ENCODE measurements at regions not wholly inside any gene's neighbourhood (a gene's known extent, or its start where the extent isn't known, plus 50 kb on each side); places are given as distances from the start of the nearest gene placed in this dataset.
"Not testable (repeated sequence)": the region's sequence is repeated elsewhere in the genome, so short reads cannot be mapped to it uniquely, and the experiment has no call there.

DNA sequence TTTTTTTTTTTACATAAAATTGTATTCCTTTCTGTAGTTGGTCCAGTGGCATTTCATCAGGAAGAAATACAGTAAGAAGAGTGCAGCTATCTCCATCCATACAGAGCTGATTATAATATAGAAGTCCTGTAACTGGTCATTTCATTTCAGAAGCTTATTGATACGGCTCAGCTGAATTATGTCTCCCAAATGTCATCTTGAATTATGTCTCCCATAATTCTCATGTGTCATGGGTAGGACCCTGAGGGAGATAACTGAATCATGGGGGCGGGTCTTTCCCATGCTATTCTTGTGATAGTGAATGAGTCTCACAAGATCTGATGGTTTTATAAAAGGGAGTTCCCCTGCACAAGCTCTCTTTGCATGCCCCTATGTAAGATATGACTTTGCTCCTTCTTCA is 492.9 kb downstream of the CHSY3 start:
- no peaks in the 10 kb centered on the region for H3K4me1 ChIP-seq (ENCODE audit: control insufficient read depth in 2 of 2, insufficient read depth in 2 of 2, low read length in 1 of 2)
- H3K27ac ChIP-seq (ENCODE audit: low read depth in 2 of 2, low read length in 1 of 2): no peak overlapping the region
- H3K36me3 ChIP-seq (ENCODE audit: control insufficient read depth in 2 of 2, insufficient read depth in 2 of 2, low read length in 1 of 2): no peaks in the 10 kb centered on the region
- 91 to 92% methylated on average over 2 of the region's 2 CpGs for WGBS, 2 donors
- no peaks in the 10 kb centered on the region for H3K9me3 ChIP-seq (ENCODE audit: control insufficient read depth in 2 of 2, insufficient read depth in 1 of 2, low read depth in 1 of 2, low read length in 1 of 2)
- no peaks in the 10 kb centered on the region for H3K27me3 ChIP-seq (ENCODE audit: control insufficient read depth in 1 of 2, insufficient read depth in 2 of 2, low read length in 2 of 2)
- H3K4me3 ChIP-seq (ENCODE audit: low read depth in 1 of 2, low read length in 2 of 2): no peak overlapping the region

DNA sequence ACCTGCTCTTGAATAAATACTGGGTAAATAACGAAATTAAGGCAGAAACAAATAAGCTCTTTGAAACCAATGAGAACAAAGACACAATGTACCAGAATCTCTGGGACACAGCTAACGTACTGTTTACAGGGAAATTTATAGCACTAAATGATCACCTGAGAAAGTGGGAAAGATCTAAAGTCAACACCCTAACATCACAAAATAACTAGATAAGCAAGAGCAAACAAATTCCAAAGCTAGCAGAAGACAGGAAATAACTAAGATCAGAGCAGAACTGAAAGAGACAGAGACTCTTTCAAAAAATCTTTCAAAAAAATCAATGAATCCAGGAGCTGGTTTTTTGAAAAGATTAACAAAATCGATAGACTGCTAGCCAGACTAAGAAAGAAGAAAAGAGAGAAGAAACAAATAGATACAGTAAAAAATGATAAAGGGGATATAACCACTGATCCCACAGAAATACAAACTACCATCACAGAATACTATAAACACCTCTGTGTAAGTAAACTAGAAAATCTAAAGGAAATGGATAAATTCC is 487.5 kb downstream of the CHSY3 start:
- H3K36me3 ChIP-seq (ENCODE audit: control insufficient read depth in 2 of 2, insufficient read depth in 2 of 2, low read length in 1 of 2); H3K27ac ChIP-seq (ENCODE audit: low read depth in 2 of 2, low read length in 1 of 2); H3K9me3 ChIP-seq (ENCODE audit: control insufficient read depth in 2 of 2, insufficient read depth in 1 of 2, low read depth in 1 of 2, low read length in 1 of 2); H3K4me3 ChIP-seq (ENCODE audit: low read depth in 1 of 2, low read length in 2 of 2); H3K4me1 ChIP-seq (ENCODE audit: control insufficient read depth in 2 of 2, insufficient read depth in 2 of 2, low read length in 1 of 2); H3K27me3 ChIP-seq (ENCODE audit: control insufficient read depth in 1 of 2, insufficient read depth in 2 of 2, low read length in 2 of 2): not testable (repeated sequence)
- 46 to 59% methylated on average over 3 of the region's 3 CpGs for WGBS, 2 donors

GRCh38 chr5:130386155-130386554 is 481.9 kb downstream of the CHSY3 start:
- no peak overlapping the region for H3K27ac ChIP-seq (ENCODE audit: low read depth in 2 of 2, low read length in 1 of 2)
- no peaks in the 10 kb centered on the region for H3K27me3 ChIP-seq (ENCODE audit: control insufficient read depth in 1 of 2, insufficient read depth in 2 of 2, low read length in 2 of 2)
- WGBS, 2 donors: 29 to 34% methylated on average over 1 of the region's 1 CpG
- H3K9me3 ChIP-seq (ENCODE audit: control insufficient read depth in 2 of 2, insufficient read depth in 1 of 2, low read depth in 1 of 2, low read length in 1 of 2): peaks cover 0 to 2% of the 10 kb centered on the region in 2 donors
- H3K4me1 ChIP-seq (ENCODE audit: control insufficient read depth in 2 of 2, insufficient read depth in 2 of 2, low read length in 1 of 2): no peaks in the 10 kb centered on the region
- no peaks in the 10 kb centered on the region for H3K36me3 ChIP-seq (ENCODE audit: control insufficient read depth in 2 of 2, insufficient read depth in 2 of 2, low read length in 1 of 2)
- no peak overlapping the region for H3K4me3 ChIP-seq (ENCODE audit: low read depth in 1 of 2, low read length in 2 of 2)

GRCh38 chr5:130385656-130386055 is 481.4 kb downstream of the CHSY3 start:
- 58 to 64% methylated on average over 2 of the region's 2 CpGs for WGBS, 2 donors
- Histone ChIP-seq H3K9me3 (ENCODE audit: control insufficient read depth in 2 of 2, insufficient read depth in 1 of 2, low read depth in 1 of 2, low read length in 1 of 2) (peaks cover 0 to 2% of the 10 kb centered on the region in 2 donors), H3K27ac (ENCODE audit: low read depth in 2 of 2, low read length in 1 of 2) (no peak overlapping the region), H3K36me3 (ENCODE audit: control insufficient read depth in 2 of 2, insufficient read depth in 2 of 2, low read length in 1 of 2) (no peaks in the 10 kb centered on the region), H3K4me1 (ENCODE audit: control insufficient read depth in 2 of 2, insufficient read depth in 2 of 2, low read length in 1 of 2) (no peaks in the 10 kb centered on the region), H3K27me3 (ENCODE audit: control insufficient read depth in 1 of 2, insufficient read depth in 2 of 2, low read length in 2 of 2) (no peaks in the 10 kb centered on the region), H3K4me3 (ENCODE audit: low read depth in 1 of 2, low read length in 2 of 2) (no peak overlapping the region)

DNA sequence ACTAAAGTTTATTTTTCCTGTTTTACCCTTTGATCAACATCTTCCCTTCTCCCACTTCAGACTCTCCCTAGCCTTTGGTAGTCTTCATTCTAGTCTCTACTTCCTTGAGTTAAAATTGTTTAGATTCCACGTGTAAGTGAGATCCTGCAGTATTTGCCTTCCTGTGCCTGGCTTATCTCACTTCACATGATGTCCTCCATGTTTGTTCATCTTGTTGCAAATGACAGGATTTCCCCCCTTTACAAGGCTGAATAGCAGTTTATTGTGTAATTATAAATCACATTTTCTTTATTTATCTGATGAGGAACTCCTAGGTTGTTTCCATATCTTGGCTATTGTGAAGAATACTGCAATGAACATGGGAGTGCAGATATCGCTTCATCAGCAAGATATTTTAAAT is 461.7 kb downstream of the CHSY3 start:
- Histone ChIP-seq H3K4me3 (ENCODE audit: low read depth in 1 of 2, low read length in 2 of 2) (no peak overlapping the region), H3K27me3 (ENCODE audit: control insufficient read depth in 1 of 2, insufficient read depth in 2 of 2, low read length in 2 of 2) (no peaks in the 10 kb centered on the region), H3K9me3 (ENCODE audit: control insufficient read depth in 2 of 2, insufficient read depth in 1 of 2, low read depth in 1 of 2, low read length in 1 of 2) (no peaks in the 10 kb centered on the region), H3K27ac (ENCODE audit: low read depth in 2 of 2, low read length in 1 of 2) (no peak overlapping the region), H3K4me1 (ENCODE audit: control insufficient read depth in 2 of 2, insufficient read depth in 2 of 2, low read length in 1 of 2) (no peaks in the 10 kb centered on the region), H3K36me3 (ENCODE audit: control insufficient read depth in 2 of 2, insufficient read depth in 2 of 2, low read length in 1 of 2) (no peaks in the 10 kb centered on the region)
- WGBS, 2 donors: 54 to 55% methylated on average over 2 of the region's 2 CpGs

DNA sequence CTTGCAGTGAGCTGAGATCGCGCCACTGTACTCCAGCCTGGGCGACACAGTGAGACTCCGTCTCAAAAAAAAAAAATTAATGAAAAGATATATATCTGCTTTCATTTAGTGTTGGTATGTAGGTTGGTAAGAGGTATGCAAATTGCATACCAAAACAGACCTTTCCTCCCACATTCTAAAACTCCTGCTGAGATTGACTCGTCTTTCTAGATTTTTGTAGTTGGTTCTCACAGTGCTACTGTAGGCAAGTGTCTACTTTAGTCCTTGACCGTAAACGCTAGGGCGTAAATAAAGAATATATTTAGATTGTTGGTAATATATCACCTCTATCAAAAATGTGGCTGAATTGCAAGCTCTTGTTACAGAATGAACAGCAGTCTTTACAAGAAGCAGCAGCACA is 445.9 kb downstream of the CHSY3 start:
- Histone ChIP-seq H3K4me1 (ENCODE audit: control insufficient read depth in 2 of 2, insufficient read depth in 2 of 2, low read length in 1 of 2) (no peaks in the 10 kb centered on the region), H3K27me3 (ENCODE audit: control insufficient read depth in 1 of 2, insufficient read depth in 2 of 2, low read length in 2 of 2) (no peaks in the 10 kb centered on the region), H3K36me3 (ENCODE audit: control insufficient read depth in 2 of 2, insufficient read depth in 2 of 2, low read length in 1 of 2) (no peaks in the 10 kb centered on the region), H3K9me3 (ENCODE audit: control insufficient read depth in 2 of 2, insufficient read depth in 1 of 2, low read depth in 1 of 2, low read length in 1 of 2) (no peaks in the 10 kb centered on the region), H3K4me3 (ENCODE audit: low read depth in 1 of 2, low read length in 2 of 2) (no peak overlapping the region), H3K27ac (ENCODE audit: low read depth in 2 of 2, low read length in 1 of 2) (no peak overlapping the region)
- WGBS, 2 donors: 94% methylated on average over 8 of the region's 8 CpGs

DNA sequence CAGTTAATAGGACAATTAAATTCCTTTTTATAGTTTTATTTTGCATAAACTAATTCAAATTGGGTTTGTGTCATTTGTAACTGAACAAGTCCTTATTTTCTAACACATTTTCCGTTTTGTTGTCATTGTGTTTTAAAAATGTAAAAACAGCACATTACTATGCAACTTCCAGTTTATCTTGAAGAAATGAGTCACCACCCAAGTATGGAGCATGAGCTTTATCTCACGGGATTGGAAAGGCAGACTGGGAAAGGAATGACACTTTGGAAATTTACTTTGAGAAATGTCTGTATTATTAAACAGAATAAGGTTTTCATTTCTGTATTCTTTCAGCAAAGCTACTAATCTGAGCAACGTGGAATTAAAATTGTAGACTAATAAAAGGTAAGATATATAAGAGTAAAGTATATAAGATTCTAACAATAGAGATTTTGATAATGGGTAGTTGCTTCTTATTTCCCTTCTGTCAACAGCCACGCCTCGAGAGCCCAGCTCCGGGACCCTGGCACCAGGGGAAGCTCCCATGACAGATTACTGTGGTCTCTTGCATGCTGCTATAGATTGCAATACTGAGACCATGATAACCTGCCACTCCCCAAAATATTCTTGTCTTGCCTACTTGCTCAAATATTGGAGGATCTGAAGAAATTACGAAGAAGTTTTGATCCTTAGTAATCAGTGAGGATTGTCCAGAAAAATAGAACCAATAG is 433.1 kb downstream of the CHSY3 start:
- Histone ChIP-seq H3K36me3 (ENCODE audit: control insufficient read depth in 2 of 2, insufficient read depth in 2 of 2, low read length in 1 of 2) (no peaks in the 10 kb centered on the region), H3K27ac (ENCODE audit: low read depth in 2 of 2, low read length in 1 of 2) (no peak overlapping the region), H3K4me3 (ENCODE audit: low read depth in 1 of 2, low read length in 2 of 2) (no peak overlapping the region), H3K9me3 (ENCODE audit: control insufficient read depth in 2 of 2, insufficient read depth in 1 of 2, low read depth in 1 of 2, low read length in 1 of 2) (no peaks in the 10 kb centered on the region), H3K27me3 (ENCODE audit: control insufficient read depth in 1 of 2, insufficient read depth in 2 of 2, low read length in 2 of 2) (no peaks in the 10 kb centered on the region), H3K4me1 (ENCODE audit: control insufficient read depth in 2 of 2, insufficient read depth in 2 of 2, low read length in 1 of 2) (no peaks in the 10 kb centered on the region)
- WGBS, 2 donors: 49 to 61% methylated on average over 7 of the region's 7 CpGs

- no peaks in the 10 kb centered on the region for H3K9me3 ChIP-seq (ENCODE audit: control insufficient read depth in 2 of 2, insufficient read depth in 1 of 2, low read depth in 1 of 2, low read length in 1 of 2)
- H3K27ac ChIP-seq (ENCODE audit: low read depth in 2 of 2, low read length in 1 of 2): no peak overlapping the region
- H3K36me3 ChIP-seq (ENCODE audit: control insufficient read depth in 2 of 2, insufficient read depth in 2 of 2, low read length in 1 of 2): no peaks in the 10 kb centered on the region
- no peaks in the 10 kb centered on the region for H3K4me1 ChIP-seq (ENCODE audit: control insufficient read depth in 2 of 2, insufficient read depth in 2 of 2, low read length in 1 of 2)
- no peaks in the 10 kb centered on the region for H3K27me3 ChIP-seq (ENCODE audit: control insufficient read depth in 1 of 2, insufficient read depth in 2 of 2, low read length in 2 of 2)
- H3K4me3 ChIP-seq (ENCODE audit: low read depth in 1 of 2, low read length in 2 of 2): no peak overlapping the region
- 80 to 93% methylated on average over 1 of the region's 1 CpG for WGBS, 2 donors
Measured at GRCh38 chr5:130335117-130335516, 430.9 kb downstream of the CHSY3 start.

- Histone ChIP-seq H3K27ac (ENCODE audit: low read depth in 2 of 2, low read length in 1 of 2) (no peak overlapping the region), H3K4me3 (ENCODE audit: low read depth in 1 of 2, low read length in 2 of 2) (no peak overlapping the region), H3K9me3 (ENCODE audit: control insufficient read depth in 2 of 2, insufficient read depth in 1 of 2, low read depth in 1 of 2, low read length in 1 of 2) (no peaks in the 10 kb centered on the region), H3K4me1 (ENCODE audit: control insufficient read depth in 2 of 2, insufficient read depth in 2 of 2, low read length in 1 of 2) (no peaks in the 10 kb centered on the region), H3K27me3 (ENCODE audit: control insufficient read depth in 1 of 2, insufficient read depth in 2 of 2, low read length in 2 of 2) (no peaks in the 10 kb centered on the region), H3K36me3 (ENCODE audit: control insufficient read depth in 2 of 2, insufficient read depth in 2 of 2, low read length in 1 of 2) (no peaks in the 10 kb centered on the region)
- WGBS, 2 donors: 70 to 78% methylated on average over 2 of the region's 2 CpGs
Measured at GRCh38 chr5:130333089-130333488, 428.8 kb downstream of the CHSY3 start.

- Histone ChIP-seq H3K27ac (ENCODE audit: low read depth in 2 of 2, low read length in 1 of 2) (no peak overlapping the region), H3K4me3 (ENCODE audit: low read depth in 1 of 2, low read length in 2 of 2) (no peak overlapping the region), H3K9me3 (ENCODE audit: control insufficient read depth in 2 of 2, insufficient read depth in 1 of 2, low read depth in 1 of 2, low read length in 1 of 2) (no peaks in the 10 kb centered on the region), H3K27me3 (ENCODE audit: control insufficient read depth in 1 of 2, insufficient read depth in 2 of 2, low read length in 2 of 2) (no peaks in the 10 kb centered on the region), H3K36me3 (ENCODE audit: control insufficient read depth in 2 of 2, insufficient read depth in 2 of 2, low read length in 1 of 2) (no peaks in the 10 kb centered on the region), H3K4me1 (ENCODE audit: control insufficient read depth in 2 of 2, insufficient read depth in 2 of 2, low read length in 1 of 2) (no peaks in the 10 kb centered on the region)
- 91 to 95% methylated on average over 3 of the region's 3 CpGs for WGBS, 2 donors
Measured at GRCh38 chr5:130331332-130331731, 427.1 kb downstream of the CHSY3 start.
